GM21786 (cell line): ENCODE measurements at regions not wholly inside any gene's neighbourhood (a gene's known extent, or its start where the extent isn't known, plus 50 kb on each side); places are given as distances from the start of the nearest gene placed in this dataset.
"Not testable (repeated sequence)": the region's sequence is repeated elsewhere in the genome, so short reads cannot be mapped to it uniquely, and the experiment has no call there.

Experiments
- ATAC-seq: cut with Tn5 transposase; IDR thresholded peaks from one replicate; pipeline ENCODE4 v1.9.1; 2021; ENCODE audit not compliant: unreplicated experiment

GRCh38 chr14:53619691-53620231, 336.9 kb downstream of the BMP4 start:
- no peak for ATAC-seq

GRCh38 chr14:53616536-53616935, 340.1 kb downstream of the BMP4 start:
- not testable (repeated sequence) for ATAC-seq

GRCh38 chr14:53615252-53615651, 341.4 kb downstream of the BMP4 start:
- no peak for ATAC-seq

- ATAC-seq = peak; percentile 95
Measured at GRCh38 chr14:53613404-53614253, 343.0 kb downstream of the BMP4 start.

- no peak for ATAC-seq
Measured at GRCh38 chr14:53610947-53611346, 345.7 kb downstream of the BMP4 start.

- no peak for ATAC-seq
Measured at GRCh38 chr14:53609009-53609408, 347.6 kb downstream of the BMP4 start.

- peak; percentile 44 for ATAC-seq
Measured at GRCh38 chr14:53608369-53608768, 348.3 kb downstream of the BMP4 start.

- ATAC-seq = no peak
Measured at GRCh38 chr14:53606203-53606602, 350.4 kb downstream of the BMP4 start.

- no peak for ATAC-seq
Measured at GRCh38 chr14:53605562-53605961, 351.1 kb downstream of the BMP4 start.

GRCh38 chr14:53603994-53604393, 352.6 kb downstream of the BMP4 start:
- no peak for ATAC-seq

GRCh38 chr14:53601409-53601808, 355.2 kb downstream of the BMP4 start:
- ATAC-seq = no peak

GRCh38 chr14:53599221-53599945, 357.2 kb downstream of the BMP4 start:
- no peak for ATAC-seq

GRCh38 chr14:53596853-53597525, 359.6 kb downstream of the BMP4 start:
- no peak for ATAC-seq

- ATAC-seq = no peak
Measured at GRCh38 chr14:53591816-53592215, 364.8 kb downstream of the BMP4 start.

- no peak for ATAC-seq
Measured at GRCh38 chr14:53581504-53581903, 375.1 kb downstream of the BMP4 start.

GRCh38 chr14:53571641-53572328, 384.8 kb downstream of the BMP4 start:
- no peak for ATAC-seq

GRCh38 chr14:53570411-53571387, 385.9 kb downstream of the BMP4 start:
- ATAC-seq = peak; percentile 95

- ATAC-seq = no peak
Measured at GRCh38 chr14:53569446-53569845, 387.2 kb downstream of the BMP4 start.

GRCh38 chr14:53567236-53567780, 389.3 kb downstream of the BMP4 start:
- no peak for ATAC-seq
